H1 (cell line): ENCODE measurements at regions not wholly inside any gene's neighbourhood (a gene's known extent, or its start where the extent isn't known, plus 50 kb on each side); places are given as distances from the start of the nearest gene placed in this dataset.

Experiments
- CTCF ChIA-PET: fragments of 300-600 bp; sonication (Branson Sonifier 250); formaldehyde crosslinking; loops from one replicate; lab custom pipeline; 2021; ENCODE audit not compliant: partially characterized antibody; lab: Charles Lee
- POLR2A ChIA-PET: fragments of 300-600 bp; sonication (Branson Sonifier 250); formaldehyde crosslinking; loops from one replicate; lab custom pipeline; 2021; ENCODE audit warnings: inconsistent platforms; ENCODE audit not compliant: partially characterized antibody; lab: Charles Lee
- DNase-seq, 2 experiments: peaks; one replicate each; pipeline versions ENCODE4 v3.0.0 to v3.0.0-alpha.2; 2010 to 2022; ENCODE audit warnings: low spot score in 2 of 2, low read depth in 1 of 2, mixed read lengths in 1 of 2
- FAIRE-seq: peaks from 2 replicates; lab custom pipeline; 2011; peaks lifted over from hg19 to GRCh38; lab: Jason Lieb, UNC
- H2AFZ ChIP-seq: 2 replicates; pipeline ENCODE4 v1.8.1; 2012; ENCODE audit warnings: low read length, inconsistent platforms
- H2AK5ac ChIP-seq: 2 replicates; pipeline ENCODE4 v1.6.1; 2013; ENCODE audit warnings: low read depth, low read length
- H2BK120ac ChIP-seq: replicated peaks from 2 replicates; pipeline ENCODE3; 2013; ENCODE audit warnings: low read depth, low read length, inconsistent platforms
- H2BK12ac ChIP-seq: 2 replicates; pipeline ENCODE4 v1.6.1; 2013; ENCODE audit warnings: low read depth, low read length
- H2BK15ac ChIP-seq: 2 replicates; pipeline ENCODE4 v1.6.1; 2013; ENCODE audit warnings: low read length
- H2BK20ac ChIP-seq: 2 replicates; pipeline ENCODE4 v1.6.1; 2013; ENCODE audit warnings: low read length
- H2BK5ac ChIP-seq: 2 replicates; pipeline ENCODE4 v1.6.1; 2013; ENCODE audit warnings: low read depth, low read length
- H3K14ac ChIP-seq: 2 replicates; pipeline ENCODE4 v1.6.1; 2013; ENCODE audit warnings: inconsistent platforms; ENCODE audit not compliant: insufficient read length
- H3K18ac ChIP-seq: 2 replicates; pipeline ENCODE4 v1.6.1; 2013; ENCODE audit warnings: low read length; ENCODE audit errors: extremely low read depth
- H3K23ac ChIP-seq: 2 replicates; pipeline ENCODE4 v1.6.1; 2013; ENCODE audit warnings: inconsistent platforms; ENCODE audit not compliant: insufficient read length
- H3K23me2 ChIP-seq: 2 replicates; pipeline ENCODE4 v1.6.1; 2013; ENCODE audit warnings: low read depth, low read length
- H3K27ac ChIP-seq: 2 replicates; pipeline ENCODE4 v1.6.1; 2011; ENCODE audit warnings: low read depth, low read length, inconsistent platforms
- H3K27me3 ChIP-seq, 4 experiments: replicated peaks in 1 of 4; 1 replicate in 1 of 4; 2 replicates in 3 of 4; pipeline versions ENCODE4 v1.6.1 to v1.8.1; 2011 to 2013; ENCODE audit warnings: low read length in 3 of 4, mild to moderate bottlenecking in 3 of 4, inconsistent platforms in 2 of 4, mixed read lengths in 2 of 4, moderate library complexity in 1 of 4; ENCODE audit not compliant: control insufficient read depth in 3 of 4, insufficient read depth in 3 of 4; ENCODE audit errors: extremely low read depth in 1 of 4
- H3K36me3 ChIP-seq, 4 experiments: 2 replicates each; pipeline versions ENCODE4 v1.6.1 to v1.8.1; 2011 to 2013; ENCODE audit warnings: mild to moderate bottlenecking in 4 of 4, low read length in 3 of 4, moderate library complexity in 2 of 4, control low read depth in 1 of 4, inconsistent platforms in 1 of 4; ENCODE audit not compliant: insufficient read depth in 4 of 4, control insufficient read depth in 2 of 4
- H3K4ac ChIP-seq: replicated peaks from 2 replicates; pipeline ENCODE3; 2013; ENCODE audit warnings: low read length, low read depth, mixed read lengths, inconsistent platforms; ENCODE audit not compliant: insufficient read length
- H3K4me1 ChIP-seq, 4 experiments: replicated peaks in 1 of 4; 1 replicate in 1 of 4; 2 replicates in 3 of 4; pipeline versions ENCODE4 v1.6.1 to v1.8.1; 2011 to 2013; ENCODE audit warnings: low read length in 3 of 4, inconsistent platforms in 2 of 4, mixed read lengths in 1 of 4; ENCODE audit not compliant: insufficient read depth in 4 of 4, control insufficient read depth in 3 of 4
- H3K4me2 ChIP-seq, 2 experiments: 2 replicates each; pipeline versions ENCODE4 v1.6.1 to v1.8.1; 2011 to 2013; ENCODE audit warnings: low read depth in 2 of 2, low read length in 2 of 2, control low read depth in 1 of 2, inconsistent platforms in 1 of 2, mild to moderate bottlenecking in 1 of 2; ENCODE audit not compliant: insufficient read depth in 1 of 2
- H3K4me3 ChIP-seq, 4 experiments: fragments of 200-600, 300-600 bp in 1 of 4; sonication (generic), shearing (Covaris generic), sonication (Bioruptor Twin) in 1 of 4; 2 replicates each; pipeline versions ENCODE4 v1.5.1 to v1.8.1; 2011 to 2016; ENCODE audit warnings: low read length in 4 of 4, low read depth in 3 of 4, control low read depth in 2 of 4, inconsistent platforms in 2 of 4, mild to moderate bottlenecking in 2 of 4, mixed read lengths in 1 of 4, moderate library complexity in 1 of 4; ENCODE audit not compliant: insufficient read depth in 2 of 4; ENCODE audit errors: extremely low read depth in 1 of 4
- H3K56ac ChIP-seq: replicated peaks from 2 replicates; pipeline ENCODE3; 2013; ENCODE audit warnings: low read depth, mild to moderate bottlenecking, mixed read lengths, low read length, inconsistent platforms; ENCODE audit not compliant: insufficient read length
- H3K79me1 ChIP-seq: 2 replicates; pipeline ENCODE4 v1.6.1; 2013; ENCODE audit warnings: low read depth, low read length, control low read depth
- H3K79me2 ChIP-seq, 2 experiments: 2 replicates each; pipeline versions ENCODE4 v1.6.1 to v1.8.1; 2012 to 2013; ENCODE audit warnings: low read length in 2 of 2, mild to moderate bottlenecking in 2 of 2, inconsistent platforms in 1 of 2; ENCODE audit not compliant: insufficient read depth in 2 of 2, control insufficient read depth in 1 of 2
- H3K9ac ChIP-seq, 4 experiments: replicated peaks in 1 of 4; 1 replicate in 1 of 4; 2 replicates in 3 of 4; pipeline versions ENCODE4 v1.6.1 to v1.8.1; 2011 to 2013; ENCODE audit warnings: low read depth in 3 of 4, low read length in 3 of 4, control low read depth in 2 of 4, mild to moderate bottlenecking in 2 of 4, moderate library complexity in 2 of 4, inconsistent platforms in 1 of 4; ENCODE audit errors: extremely low read depth in 1 of 4
- H3K9me3 ChIP-seq, 2 experiments: 2 replicates each; pipeline versions ENCODE4 v1.6.1 to v1.8.1; 2012 to 2013; ENCODE audit warnings: mild to moderate bottlenecking in 2 of 2, moderate library complexity in 2 of 2, control low read depth in 1 of 2, inconsistent platforms in 1 of 2, low read depth in 1 of 2, low read length in 1 of 2, mixed read lengths in 1 of 2; ENCODE audit not compliant: insufficient read depth in 2 of 2
- H4K20me1 ChIP-seq, 2 experiments: replicated peaks in 1 of 2; 2 replicates each; pipeline versions ENCODE3 to v1.8.1; 2011 to 2013; ENCODE audit warnings: inconsistent platforms in 2 of 2, low read length in 2 of 2, mild to moderate bottlenecking in 1 of 2; ENCODE audit not compliant: insufficient read depth in 2 of 2, control insufficient read depth in 1 of 2
- H4K5ac ChIP-seq: 2 replicates; pipeline ENCODE4 v1.6.1; 2013; ENCODE audit warnings: low read length, low read depth, mixed read lengths, inconsistent platforms; ENCODE audit not compliant: insufficient read length
- H4K8ac ChIP-seq: 2 replicates; pipeline ENCODE4 v1.8.0; 2013; ENCODE audit warnings: mild to moderate bottlenecking, moderate library complexity, low read length, inconsistent platforms; ENCODE audit not compliant: insufficient read depth; ENCODE audit errors: extremely low read depth
- H4K91ac ChIP-seq: replicated peaks from 2 replicates; pipeline ENCODE3; 2013; ENCODE audit warnings: low read length, mixed read lengths, inconsistent platforms; ENCODE audit not compliant: insufficient read length
- WGBS, 2 experiments: shearing (Covaris generic) in 1 of 2; methylation state at CpG; one replicate each; pipeline versions ENCODE4 v1.1.6 to v1.1.7; 2013 to 2015; ENCODE audit warnings: low lambda C conversion rate in 2 of 2, mixed read lengths in 2 of 2, inconsistent platforms in 1 of 2, low coverage in 1 of 2, missing lambda C conversion rate in 1 of 2; ENCODE audit not compliant: insufficient replicate concordance in 2 of 2, insufficient coverage in 1 of 2, insufficient read length in 1 of 2; ENCODE audit errors: extremely low coverage in 1 of 2, missing lambda C conversion rate in 1 of 2; 5-methylcytosine and 5-hydroxymethylcytosine counted together

GRCh38 chr22:48876951-48877350 is 950.7 kb downstream of the BRD1 start:
- no peak for FAIRE-seq
- no peak overlapping the region for H3K4me2 ChIP-seq

More at GRCh38 chr22:48876951-48877350, 950.7 kb downstream of the BRD1 start:
- H2AFZ ChIP-seq: no peak overlapping the region
- H3K79me2 ChIP-seq: no peaks in the 10 kb centered on the region
- no peak overlapping the region for H3K4me3 ChIP-seq
- no peak overlapping the region for H3K14ac ChIP-seq
- no peak overlapping the region for H3K18ac ChIP-seq
- H4K20me1 ChIP-seq: peaks cover 0 to 5% of the 10 kb centered on the region in 2 experiments
- H2BK20ac ChIP-seq: no peak overlapping the region
- no peak overlapping the region for H2BK5ac ChIP-seq
- no peaks in the 10 kb centered on the region for H3K4me1 ChIP-seq
- POLR2A ChIA-PET: no interaction called here
- no peak overlapping the region for H3K4ac ChIP-seq
- CTCF ChIA-PET: no interaction called here
- H2BK12ac ChIP-seq: no peak overlapping the region
- H3K23me2 ChIP-seq: peaks cover 6% of the 10 kb centered on the region; the same call in 1 of the 2 replicates
- WGBS, 2 experiments: 75% methylated on average over 4 of the region's 4 CpGs; no CpG with 5 or more reads in 1 of the 2 experiments
- no peak for DNase-seq
- no peak overlapping the region for H4K8ac ChIP-seq
- no peak overlapping the region for H2BK15ac ChIP-seq
- peaks cover 0 to 5% of the 10 kb centered on the region in 2 experiments; a peak in 1 of 4 replicates for H3K9me3 ChIP-seq
- 0 out of 2 replicates have a peak, but pooled peaks cover 2% of the 10 kb centered on the region for H3K79me1 ChIP-seq
- no peak overlapping the region for H3K23ac ChIP-seq
- H3K56ac ChIP-seq: no peak overlapping the region
- H3K36me3 ChIP-seq: no peaks in the 10 kb centered on the region; a peak in 1 of 8 replicates
- no peak overlapping the region for H4K91ac ChIP-seq
- H4K5ac ChIP-seq: no peak overlapping the region
- no peak overlapping the region for H3K27ac ChIP-seq
- H2AK5ac ChIP-seq: no peak overlapping the region
- peaks cover 0 to 3% (median 0%) of the 10 kb centered on the region in 4 experiments; a peak in 1 of 7 replicates for H3K27me3 ChIP-seq
- H3K9ac ChIP-seq: no peak overlapping the region
- H2BK120ac ChIP-seq: no peak overlapping the region
